Activated CD4-positive, alpha-beta T cell treated with anti-CD3 and anti-CD28 coated beads, Interleukin-2, amount 10 ng/mL, durations not matched to agents 24 days and 14 days (primary cell): ENCODE measurements at regions not wholly inside any gene's neighbourhood (a gene's known extent, or its start where the extent isn't known, plus 50 kb on each side); places are given as distances from the start of the nearest gene placed in this dataset.

Experiments used
- DNase-seq: peaks from one replicate; pipeline ENCODE4 v3.0.0; 2022
- H3K27ac Mint-ChIP-seq: one replicate; pipeline ENCODE4 v1.8.0; 2022; ENCODE audit warnings: mild to moderate bottlenecking, mixed read lengths
- H3K27me3 Mint-ChIP-seq: one replicate; pipeline ENCODE4 v1.8.0; 2022; ENCODE audit warnings: mixed read lengths
- H3K36me3 Mint-ChIP-seq: one replicate; pipeline ENCODE4 v1.8.0; 2022; ENCODE audit warnings: low read depth, mild to moderate bottlenecking, mixed read lengths
- H3K4me1 Mint-ChIP-seq: one replicate; pipeline ENCODE4 v1.8.0; 2021; ENCODE audit warnings: mixed read lengths
- H3K4me3 Mint-ChIP-seq: one replicate; pipeline ENCODE4 v1.8.0; 2022; ENCODE audit warnings: mild to moderate bottlenecking, moderate library complexity, mixed read lengths
- H3K9me3 Mint-ChIP-seq: one replicate; pipeline ENCODE4 v1.8.0; 2021; ENCODE audit warnings: mixed read lengths
- intact Hi-C: fragments of 100-400 bp; cut with micrococcal nuclease; formaldehyde crosslinking; loops from one replicate; pipeline ENCODE4 v1.15.1; 2023

DNA sequence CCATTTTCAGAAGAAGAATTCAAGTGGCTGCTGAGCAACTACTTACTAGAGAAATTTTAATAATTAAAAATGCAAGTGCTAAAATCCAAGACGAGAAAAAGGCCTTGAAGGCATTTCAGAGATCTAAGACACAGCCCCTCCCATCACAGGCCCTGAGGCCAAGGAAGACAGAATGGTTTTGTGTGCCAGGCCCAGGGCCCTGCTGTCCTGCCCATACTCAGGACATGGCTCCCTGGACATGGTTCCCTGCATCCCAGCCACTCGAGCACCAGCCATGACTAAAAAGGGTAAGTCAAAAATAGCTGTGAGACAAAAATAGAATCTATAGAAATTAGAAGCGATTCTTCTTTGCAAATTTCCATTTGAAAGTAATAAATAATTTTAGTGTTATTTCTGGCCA lies 364.9 kb downstream of the COL12A1 start:
- H3K9me3 Mint-ChIP-seq: no peaks in the 10 kb centered on the region

DNA sequence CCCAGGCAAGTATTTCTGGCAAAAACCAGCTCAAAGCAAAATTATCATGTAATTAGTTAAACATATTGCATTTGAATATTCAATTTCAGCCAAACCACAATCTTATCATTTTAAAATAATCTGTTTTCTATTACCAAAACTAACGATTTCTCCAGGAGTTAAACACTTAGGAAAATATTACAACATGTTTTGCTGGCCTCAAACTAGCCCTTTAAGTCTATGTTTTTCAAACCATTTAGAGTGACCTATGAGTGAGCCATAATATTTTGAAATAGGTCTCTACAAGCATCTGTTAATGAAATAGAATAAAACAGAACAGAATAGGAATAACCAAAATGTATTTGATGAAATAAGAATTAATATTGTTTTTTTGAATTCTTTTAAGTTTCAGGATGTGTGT lies 370.9 kb downstream of the COL12A1 start:
- no peak for DNase-seq
- Mint-ChIP-seq H3K27ac (no peak overlapping the region), H3K9me3 (no peaks in the 10 kb centered on the region), H3K36me3 (no peaks in the 10 kb centered on the region), H3K4me3 (no peak overlapping the region), H3K27me3 (no peaks in the 10 kb centered on the region), H3K4me1 (no peaks in the 10 kb centered on the region)
- intact Hi-C loops: no loop called here

More for the DNA sequence above, 364.9 kb downstream of the COL12A1 start:
- Mint-ChIP-seq H3K4me1 (no peaks in the 10 kb centered on the region), H3K4me3 (no peak overlapping the region), H3K27ac (no peak overlapping the region), H3K36me3 (no peaks in the 10 kb centered on the region), H3K27me3 (no peaks in the 10 kb centered on the region)
- intact Hi-C loops: no loop called here
- DNase-seq: no peak

DNA sequence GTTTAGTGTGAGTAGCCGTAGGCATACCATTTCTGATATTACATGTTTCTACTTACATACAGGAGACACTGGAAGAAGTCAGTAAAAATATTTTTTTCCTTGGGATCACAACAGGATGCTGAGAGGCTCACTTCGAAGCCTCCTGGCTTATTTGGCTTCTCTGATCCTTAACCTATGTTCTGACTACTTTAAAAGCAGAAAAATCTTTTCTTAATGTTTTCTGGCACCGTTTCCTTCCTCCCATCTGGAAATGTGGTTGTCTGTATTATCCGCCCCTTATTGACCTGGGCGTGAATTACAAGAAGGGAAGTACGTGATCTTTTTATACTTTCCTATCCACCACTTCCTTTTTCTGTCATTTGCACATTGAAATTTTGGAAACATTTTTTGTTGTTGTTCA lies 379.6 kb downstream of the COL12A1 start:
- Mint-ChIP-seq H3K4me3 (no peak overlapping the region), H3K27me3 (no peaks in the 10 kb centered on the region), H3K27ac (no peak overlapping the region), H3K36me3 (no peaks in the 10 kb centered on the region), H3K4me1 (no peaks in the 10 kb centered on the region), H3K9me3 (no peaks in the 10 kb centered on the region)
- intact Hi-C loops: no loop called here
- no peak for DNase-seq

DNA sequence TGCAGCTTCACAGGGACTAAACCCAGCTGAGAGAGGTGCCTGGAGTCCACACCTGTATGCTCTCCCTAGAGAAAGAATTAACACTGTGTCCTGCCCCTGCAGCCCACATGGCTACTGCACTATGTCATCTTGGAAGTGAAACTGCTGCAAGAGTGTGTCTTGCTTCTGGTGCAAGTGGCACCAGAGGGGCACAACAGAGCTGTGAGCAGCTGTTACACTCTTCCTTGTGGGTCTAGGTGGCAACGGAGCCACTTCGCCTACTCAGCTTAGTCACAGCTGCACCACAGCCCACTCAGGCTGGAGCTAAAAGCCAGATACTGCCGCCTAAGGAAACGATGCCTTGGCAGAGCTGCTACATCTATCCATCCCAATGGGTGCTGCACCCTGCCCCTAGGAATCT lies 391.4 kb downstream of the COL12A1 start:
- no peaks in the 10 kb centered on the region for H3K27me3 Mint-ChIP-seq

DNA sequence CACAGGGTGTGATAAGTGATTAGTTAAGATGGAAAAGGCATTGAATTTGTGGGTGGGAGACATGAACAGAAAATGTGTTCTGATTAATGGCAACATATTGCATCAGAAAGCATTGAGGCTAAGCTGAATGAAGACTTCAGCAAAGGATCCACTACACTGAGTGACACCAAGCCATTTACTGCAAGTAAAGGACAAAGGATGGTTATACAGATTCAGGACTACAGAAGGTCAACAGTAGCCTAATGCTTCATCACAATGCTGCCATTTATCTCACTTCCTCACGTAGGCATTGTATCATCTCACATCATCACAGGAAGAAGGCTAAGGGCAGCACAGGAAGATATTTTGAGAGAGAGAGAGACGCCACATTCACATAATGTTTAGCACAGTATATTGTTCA lies 398.2 kb downstream of the COL12A1 start:
- H3K4me3 Mint-ChIP-seq: no peak overlapping the region
- no peaks in the 10 kb centered on the region for H3K4me1 Mint-ChIP-seq
- intact Hi-C loops: no loop called here
- H3K27me3 Mint-ChIP-seq: no peaks in the 10 kb centered on the region
- no peaks in the 10 kb centered on the region for H3K9me3 Mint-ChIP-seq
- DNase-seq: no peak
- no peak overlapping the region for H3K27ac Mint-ChIP-seq
- H3K36me3 Mint-ChIP-seq: no peaks in the 10 kb centered on the region

More for the DNA sequence above, 391.4 kb downstream of the COL12A1 start:
- no peak for DNase-seq
- no peaks in the 10 kb centered on the region for H3K4me1 Mint-ChIP-seq
- peaks cover 4% of the 10 kb centered on the region for H3K9me3 Mint-ChIP-seq
- no peak overlapping the region for H3K27ac Mint-ChIP-seq
- no peak overlapping the region for H3K4me3 Mint-ChIP-seq
- intact Hi-C loops: no loop called here
- H3K36me3 Mint-ChIP-seq: no peaks in the 10 kb centered on the region

DNA sequence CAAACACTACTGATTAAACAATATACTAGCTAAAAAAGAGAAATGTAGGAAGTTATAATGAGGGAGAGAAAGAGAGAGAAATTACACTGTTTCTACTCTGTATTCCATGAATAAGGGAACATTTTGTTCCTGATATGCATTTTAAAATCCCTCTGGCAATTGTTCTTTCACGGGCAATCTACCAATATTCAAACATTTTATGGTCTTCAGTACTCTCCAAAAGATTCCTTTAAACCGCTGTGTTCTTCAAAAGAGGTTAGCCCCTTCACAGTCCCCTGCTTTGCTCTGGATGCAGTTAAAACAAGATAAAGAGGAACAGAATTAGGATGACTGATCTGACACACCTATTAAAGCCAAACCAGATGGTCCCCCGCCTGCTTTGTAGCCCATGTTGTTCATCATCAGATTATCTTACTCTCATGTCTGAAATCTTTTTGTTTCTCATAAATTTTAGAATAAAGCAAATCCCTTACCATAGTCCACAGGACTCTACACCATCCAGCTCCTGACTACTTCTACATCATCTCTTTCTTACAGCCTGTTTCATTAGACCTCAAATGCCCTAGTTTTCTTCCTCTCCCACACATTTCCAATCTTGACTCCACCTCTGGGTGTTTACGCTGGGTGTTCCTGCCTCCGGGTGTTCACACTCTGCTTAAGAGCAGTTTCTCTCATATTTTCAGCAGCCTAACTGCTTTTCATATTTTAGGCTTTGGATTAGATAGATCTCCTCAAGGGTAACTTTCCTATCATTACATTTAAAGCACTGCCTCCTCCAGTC lies 399.7 kb downstream of the COL12A1 start:
- Mint-ChIP-seq H3K4me3 (no peak overlapping the region), H3K27ac (no peak overlapping the region), H3K27me3 (no peaks in the 10 kb centered on the region), H3K4me1 (no peaks in the 10 kb centered on the region), H3K36me3 (no peaks in the 10 kb centered on the region), H3K9me3 (no peaks in the 10 kb centered on the region)
- intact Hi-C loops: no loop called here
- no peak for DNase-seq

DNA sequence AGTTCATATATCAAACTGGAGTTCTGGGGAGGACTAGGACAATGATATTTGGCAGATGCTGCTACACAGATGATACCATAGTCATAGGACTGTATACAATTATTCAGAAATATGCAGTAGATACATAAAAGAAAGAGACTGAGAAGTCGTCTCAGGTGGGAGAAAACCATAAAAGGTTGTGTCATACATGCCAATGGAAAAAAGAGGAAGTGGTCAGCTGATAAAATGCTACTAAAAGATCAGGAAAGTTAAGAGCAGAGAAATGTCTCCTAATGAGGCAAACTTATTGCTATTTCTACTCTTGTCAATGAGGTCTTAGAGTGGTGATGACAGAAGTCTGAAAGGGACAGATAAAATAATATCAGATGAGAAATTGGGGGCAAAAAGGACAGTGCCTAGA lies 407.6 kb downstream of the COL12A1 start:
- intact Hi-C loops: no loop called here
- no peak for DNase-seq
- Mint-ChIP-seq H3K27ac (no peak overlapping the region), H3K27me3 (no peaks in the 10 kb centered on the region), H3K9me3 (peaks cover 4% of the 10 kb centered on the region), H3K4me1 (no peaks in the 10 kb centered on the region), H3K4me3 (no peak overlapping the region), H3K36me3 (no peaks in the 10 kb centered on the region)

DNA sequence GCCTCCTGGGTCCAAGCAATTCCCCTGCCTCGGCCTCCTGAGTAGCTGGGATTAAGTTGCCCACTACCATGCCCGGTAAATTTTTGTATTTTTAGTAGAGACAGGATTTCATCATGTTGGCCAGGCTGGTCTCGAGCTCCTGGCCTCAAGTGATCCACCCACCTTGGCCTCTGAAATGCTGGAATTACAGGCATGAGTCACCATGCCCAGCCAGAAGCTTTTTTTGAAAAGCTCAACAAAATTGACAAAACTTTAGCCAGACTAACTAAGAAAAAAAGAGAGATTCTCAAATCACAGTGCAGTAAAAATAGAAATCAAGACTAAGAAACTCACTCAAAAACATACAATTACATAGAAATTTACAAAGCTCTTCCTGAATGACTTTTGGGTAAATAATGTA lies 420.6 kb downstream of the COL12A1 start:
- Mint-ChIP-seq H3K36me3 (no peaks in the 10 kb centered on the region), H3K4me3 (no peak overlapping the region), H3K27me3 (no peaks in the 10 kb centered on the region), H3K9me3 (no peaks in the 10 kb centered on the region), H3K27ac (no peak overlapping the region), H3K4me1 (no peaks in the 10 kb centered on the region)
- intact Hi-C loops: no loop called here
- DNase-seq: no peak

DNA sequence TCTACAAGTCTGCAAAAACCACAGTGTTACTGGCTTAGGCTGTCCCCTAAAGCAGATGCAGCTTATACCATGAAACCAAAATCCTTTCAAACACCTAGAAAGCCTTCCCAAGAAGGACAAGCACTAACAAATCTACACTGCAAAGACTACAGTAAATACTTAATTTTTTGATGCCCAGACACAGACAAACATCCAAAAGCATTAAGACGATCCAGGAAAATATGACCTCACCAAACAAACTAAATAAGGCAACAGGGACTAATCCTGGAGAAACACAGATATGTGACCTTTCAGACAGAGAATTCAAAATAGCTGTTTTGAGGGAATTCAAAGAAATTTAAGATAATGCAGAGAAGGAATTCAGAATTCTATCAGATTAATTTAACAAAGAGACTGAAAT lies 423.5 kb downstream of the COL12A1 start:
- Mint-ChIP-seq H3K4me1 (no peaks in the 10 kb centered on the region), H3K27ac (no peak overlapping the region), H3K36me3 (no peaks in the 10 kb centered on the region), H3K27me3 (no peaks in the 10 kb centered on the region), H3K9me3 (no peaks in the 10 kb centered on the region), H3K4me3 (no peak overlapping the region)
- DNase-seq: no peak
- intact Hi-C loops: no loop called here

DNA sequence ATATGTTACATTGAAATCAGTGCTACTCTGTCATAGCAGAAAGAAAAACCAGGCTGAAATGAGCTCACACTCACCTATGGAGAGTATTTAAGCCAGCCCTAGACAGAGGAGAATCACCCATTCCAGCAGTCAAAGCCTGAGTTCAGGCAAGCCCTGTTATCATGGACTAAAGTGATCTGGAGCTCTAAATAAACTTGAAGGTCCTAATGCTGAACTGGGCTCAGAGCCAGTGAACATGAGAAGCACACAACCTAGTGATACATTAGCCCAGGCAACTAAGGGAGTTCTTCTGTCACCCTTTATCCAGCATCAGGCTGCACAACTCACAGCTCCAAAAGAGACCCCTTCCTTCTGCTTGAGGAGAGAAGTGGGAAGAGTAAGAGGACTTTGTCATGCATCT lies 425.0 kb downstream of the COL12A1 start:
- intact Hi-C loops: no loop called here
- Mint-ChIP-seq H3K4me1 (no peaks in the 10 kb centered on the region), H3K4me3 (no peak overlapping the region), H3K9me3 (no peaks in the 10 kb centered on the region), H3K27ac (no peak overlapping the region), H3K27me3 (no peaks in the 10 kb centered on the region), H3K36me3 (no peaks in the 10 kb centered on the region)
- DNase-seq: no peak

DNA sequence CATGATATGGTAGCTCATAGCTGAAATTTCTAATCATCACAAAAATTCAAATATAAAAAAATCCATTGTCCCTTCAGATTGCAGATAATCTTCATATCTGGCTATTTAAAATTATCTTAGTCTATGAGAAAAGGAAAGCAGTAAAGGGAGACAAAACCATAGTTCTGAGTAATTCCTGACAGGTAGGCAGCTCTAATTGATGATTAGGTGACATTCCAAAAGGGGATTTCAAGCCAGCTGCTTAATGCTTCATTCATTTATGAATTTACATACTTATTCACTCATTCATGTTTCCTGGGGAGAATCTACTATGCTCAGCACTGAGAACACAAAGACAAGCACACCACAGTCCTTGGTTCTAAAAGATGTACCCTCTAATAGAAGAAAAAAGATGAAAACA lies 437.1 kb downstream of the COL12A1 start:
- intact Hi-C loops: no loop called here
- H3K27me3 Mint-ChIP-seq: no peaks in the 10 kb centered on the region
- DNase-seq: no peak
- H3K4me3 Mint-ChIP-seq: no peak overlapping the region
- H3K4me1 Mint-ChIP-seq: no peaks in the 10 kb centered on the region
- no peaks in the 10 kb centered on the region for H3K9me3 Mint-ChIP-seq
- H3K27ac Mint-ChIP-seq: no peak overlapping the region
- no peaks in the 10 kb centered on the region for H3K36me3 Mint-ChIP-seq

DNA sequence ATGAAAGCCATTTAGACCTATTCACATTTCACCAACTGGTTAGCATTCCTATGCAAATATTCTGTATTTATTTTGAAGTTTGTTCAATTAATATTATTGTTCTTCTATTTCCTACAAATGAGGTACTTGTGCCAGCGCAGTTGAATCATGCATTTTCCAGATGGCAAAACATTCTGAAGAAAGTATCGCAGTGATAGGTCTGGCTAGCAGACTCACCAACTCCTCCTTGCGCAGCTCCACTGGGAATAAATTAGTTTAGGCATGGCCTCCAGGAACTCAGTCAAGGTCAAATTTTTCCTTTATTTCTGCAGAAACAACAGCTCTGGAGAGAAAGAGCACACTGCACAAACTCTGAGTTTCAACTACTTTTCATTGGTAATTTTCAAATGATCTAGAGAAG lies 437.7 kb downstream of the COL12A1 start:
- Mint-ChIP-seq H3K4me1 (no peaks in the 10 kb centered on the region), H3K27ac (no peak overlapping the region), H3K36me3 (no peaks in the 10 kb centered on the region), H3K4me3 (no peak overlapping the region), H3K27me3 (no peaks in the 10 kb centered on the region), H3K9me3 (no peaks in the 10 kb centered on the region)
- no peak for DNase-seq
- intact Hi-C loops: no loop called here

DNA sequence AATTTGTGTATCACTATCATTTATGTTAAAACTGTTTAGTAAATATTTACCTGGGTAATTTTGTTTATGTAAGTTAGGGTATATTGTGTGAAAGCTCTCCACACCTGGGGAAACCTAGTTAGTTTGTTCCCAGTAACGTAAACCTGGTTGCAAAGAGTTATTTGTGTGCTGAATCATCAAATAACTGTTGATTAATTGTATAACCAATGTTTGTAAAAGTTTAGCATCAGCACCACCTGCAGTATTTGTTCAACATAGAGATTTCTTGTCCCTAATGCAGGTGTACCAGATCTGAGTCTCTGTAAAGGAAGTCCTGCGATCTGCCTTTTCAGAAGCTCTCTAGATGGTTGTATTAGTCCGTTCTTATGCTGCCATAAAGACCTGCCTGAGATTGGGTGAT lies 440.4 kb downstream of the COL12A1 start:
- Mint-ChIP-seq H3K36me3 (no peaks in the 10 kb centered on the region), H3K4me3 (no peak overlapping the region), H3K27ac (no peak overlapping the region), H3K27me3 (no peaks in the 10 kb centered on the region), H3K9me3 (no peaks in the 10 kb centered on the region), H3K4me1 (no peaks in the 10 kb centered on the region)
- no peak for DNase-seq
- intact Hi-C loops: no loop called here

DNA sequence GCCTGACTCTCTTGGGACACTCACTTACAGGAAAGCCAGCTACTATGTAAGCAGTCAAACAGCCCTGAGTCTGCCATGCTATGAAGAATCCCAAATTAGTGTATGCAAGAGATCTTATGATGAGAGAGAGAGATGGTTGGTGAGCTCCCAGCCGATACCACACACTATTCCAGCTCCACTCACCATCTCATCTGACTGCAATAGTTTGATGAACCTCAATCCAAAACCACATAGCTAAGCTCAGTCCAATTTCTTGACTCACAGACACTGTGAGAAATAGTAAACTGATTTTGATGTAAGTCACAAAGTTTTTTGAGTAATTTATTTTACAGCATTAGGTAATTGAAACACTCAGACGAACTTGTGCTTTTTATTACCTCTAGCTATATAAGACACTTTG lies 441.4 kb downstream of the COL12A1 start:
- no peaks in the 10 kb centered on the region for H3K4me1 Mint-ChIP-seq
- no peak overlapping the region for H3K4me3 Mint-ChIP-seq
- H3K27me3 Mint-ChIP-seq: no peaks in the 10 kb centered on the region
- intact Hi-C loops: no loop called here
- no peak for DNase-seq
- no peak overlapping the region for H3K27ac Mint-ChIP-seq
- no peaks in the 10 kb centered on the region for H3K36me3 Mint-ChIP-seq
- H3K9me3 Mint-ChIP-seq: no peaks in the 10 kb centered on the region

DNA sequence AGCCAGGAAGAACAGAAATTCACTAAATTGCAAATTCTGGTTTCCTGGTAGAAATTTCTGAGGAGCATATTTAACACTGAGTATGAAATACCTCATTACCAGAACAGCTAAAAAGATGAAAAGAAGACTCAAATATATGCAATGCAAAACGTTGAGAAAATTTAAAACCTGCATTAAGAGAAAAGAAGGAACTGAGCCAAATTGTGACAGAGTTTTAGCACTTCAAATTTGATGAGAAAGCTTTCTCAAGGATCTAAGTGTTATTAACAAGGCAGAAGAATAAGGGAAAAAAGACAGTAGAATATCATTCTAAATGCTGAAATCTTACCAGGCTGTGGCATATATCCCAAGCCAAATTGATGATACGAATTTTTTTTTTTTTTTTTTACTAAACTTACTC lies 443.0 kb downstream of the COL12A1 start:
- H3K27me3 Mint-ChIP-seq: no peaks in the 10 kb centered on the region

More for the DNA sequence above, 443.0 kb downstream of the COL12A1 start:
- no peak overlapping the region for H3K4me3 Mint-ChIP-seq
- no peaks in the 10 kb centered on the region for H3K4me1 Mint-ChIP-seq
- no peak overlapping the region for H3K27ac Mint-ChIP-seq
- no peak for DNase-seq
- H3K36me3 Mint-ChIP-seq: no peaks in the 10 kb centered on the region
- intact Hi-C loops: no loop called here
- no peaks in the 10 kb centered on the region for H3K9me3 Mint-ChIP-seq
